Neural cell (in vitro differentiated cells): ENCODE measurements at regions not wholly inside any gene's neighbourhood (a gene's known extent, or its start where the extent isn't known, plus 50 kb on each side); places are given as distances from the start of the nearest gene placed in this dataset.

Experiments
- SMC3 ChIP-seq: fragments of 450-650 bp; conservative IDR thresholded peaks from 2 replicates; pipeline ENCODE4 v1.6.1; 2014; ENCODE audit warnings: antibody characterized with exemption, mild to moderate bottlenecking, moderate library complexity; ENCODE audit not compliant: poor library complexity
- TF ChIP-seq, protein P1 (sequence below): fragments of 450-650 bp; IDR thresholded peaks from 2 replicates; pipeline ENCODE4 v1.5.1; 2014; ENCODE audit warnings: antibody characterized with exemption, mild to moderate bottlenecking, moderate library complexity; ENCODE audit not compliant: poor library complexity, severe bottlenecking

DNA sequence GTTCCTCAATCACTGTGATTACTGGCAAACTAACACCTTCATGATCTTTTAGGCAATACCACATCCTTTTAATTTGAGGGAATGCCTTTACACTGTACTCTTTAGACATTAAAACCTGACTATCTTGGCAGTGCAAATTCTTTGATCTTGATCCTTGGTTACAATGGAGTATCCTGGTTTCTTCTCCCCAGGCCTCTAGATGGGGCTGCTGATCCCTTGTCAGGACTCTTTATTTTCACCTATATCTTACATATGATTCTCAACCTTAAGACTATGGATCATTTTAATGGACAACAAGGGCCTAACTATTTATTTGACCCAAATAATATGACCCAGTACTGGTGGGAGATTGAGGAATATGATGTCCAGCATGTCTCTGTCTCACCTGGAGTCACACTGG lies 1005.5 kb upstream of the INTU start:
- TF ChIP-seq, protein P1, sequence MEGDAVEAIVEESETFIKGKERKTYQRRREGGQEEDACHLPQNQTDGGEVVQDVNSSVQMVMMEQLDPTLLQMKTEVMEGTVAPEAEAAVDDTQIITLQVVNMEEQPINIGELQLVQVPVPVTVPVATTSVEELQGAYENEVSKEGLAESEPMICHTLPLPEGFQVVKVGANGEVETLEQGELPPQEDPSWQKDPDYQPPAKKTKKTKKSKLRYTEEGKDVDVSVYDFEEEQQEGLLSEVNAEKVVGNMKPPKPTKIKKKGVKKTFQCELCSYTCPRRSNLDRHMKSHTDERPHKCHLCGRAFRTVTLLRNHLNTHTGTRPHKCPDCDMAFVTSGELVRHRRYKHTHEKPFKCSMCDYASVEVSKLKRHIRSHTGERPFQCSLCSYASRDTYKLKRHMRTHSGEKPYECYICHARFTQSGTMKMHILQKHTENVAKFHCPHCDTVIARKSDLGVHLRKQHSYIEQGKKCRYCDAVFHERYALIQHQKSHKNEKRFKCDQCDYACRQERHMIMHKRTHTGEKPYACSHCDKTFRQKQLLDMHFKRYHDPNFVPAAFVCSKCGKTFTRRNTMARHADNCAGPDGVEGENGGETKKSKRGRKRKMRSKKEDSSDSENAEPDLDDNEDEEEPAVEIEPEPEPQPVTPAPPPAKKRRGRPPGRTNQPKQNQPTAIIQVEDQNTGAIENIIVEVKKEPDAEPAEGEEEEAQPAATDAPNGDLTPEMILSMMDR, result no peak
- TF ChIP-seq SMC3, result no peak
